ENCODE measurements at regions not wholly inside any gene's neighbourhood (a gene's known extent, or its start where the extent isn't known, plus 50 kb on each side); places are given as distances from the start of the nearest gene placed in this dataset.

DNA sequence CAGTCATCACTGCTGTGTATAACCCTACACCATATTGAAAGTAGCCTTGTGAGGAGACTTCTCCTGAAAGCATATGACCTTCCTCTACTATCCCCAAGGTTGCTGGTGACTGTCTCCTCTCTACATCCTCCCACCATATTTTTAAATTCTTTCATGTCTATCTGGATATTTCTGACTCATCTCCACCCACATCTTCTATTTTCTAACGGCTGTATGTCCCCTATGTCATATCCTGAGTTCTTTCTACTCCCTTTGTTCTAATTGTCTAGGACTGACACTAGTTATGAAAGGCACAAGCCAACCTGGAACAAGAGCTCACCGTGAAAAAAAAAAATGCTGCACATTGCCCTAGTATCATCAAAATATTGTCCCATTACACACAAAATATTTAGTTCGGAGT lies 218.3 kb upstream of the ZNF462 start:
- TF ChIP-seq CTCF (IDR thresholded peaks at IDR 0.05), result no peak
- TF ChIP-seq POLR2A (IDR thresholded peaks at IDR 0.05), result no peak
